RWPE1 (cell line): ENCODE measurements at regions not wholly inside any gene's neighbourhood (a gene's known extent, or its start where the extent isn't known, plus 50 kb on each side); places are given as distances from the start of the nearest gene placed in this dataset.

Experiments
- CTCF ChIA-PET: fragments of 350-600 bp; sonication (Branson Sonifier 250); formaldehyde crosslinking; extraction: SDS; loops from one replicate; lab custom pipeline; 2021; lab: Yijun Ruan, JAX
- POLR2A ChIA-PET: fragments of 400-600 bp; formaldehyde crosslinking; extraction: SDS; loops from one replicate; lab custom pipeline; 2020; ENCODE audit warnings: antibody characterized with exemption; ENCODE audit not compliant: low non-redundant PET; lab: Yijun Ruan, JAX
- DNase-seq: peaks from one replicate; pipeline ENCODE4 v3.0.0; 2012; ENCODE audit warnings: low spot score
- H3K27ac ChIP-seq: fragments of 450-650 bp; 2 replicates; pipeline ENCODE4 v1.5.1; 2017
- TF ChIP-seq, protein P1 (sequence below): fragments of 450-650 bp; conservative IDR thresholded peaks from 2 replicates; pipeline ENCODE4 v1.5.1; 2017; ENCODE audit warnings: low read depth, mild to moderate bottlenecking

DNA sequence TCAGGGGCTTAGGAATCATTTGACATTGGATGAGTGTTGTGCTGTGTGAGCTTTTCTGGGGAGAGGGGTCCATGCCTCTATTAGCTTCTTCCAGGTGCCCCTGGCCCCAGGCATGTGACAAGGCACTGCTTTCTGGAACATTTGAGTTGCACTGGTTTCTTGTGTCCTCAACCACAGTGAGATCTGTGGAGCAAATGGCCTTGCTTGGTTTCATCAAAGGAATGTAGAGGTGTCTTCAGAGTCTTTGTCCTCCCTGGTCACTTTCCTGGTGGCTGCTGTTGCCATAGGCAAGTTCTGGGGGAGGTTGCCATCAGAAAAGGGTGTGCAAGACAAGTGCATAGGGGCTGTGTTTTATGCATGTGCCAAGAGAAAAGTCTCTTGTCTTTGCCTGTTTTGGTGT is 157.5 kb downstream of the MACROH2A1 start:
- DNase-seq = no peak
- ChIA-PET POLR2A (no interaction called here), CTCF (interaction anchor here (0.6 kb wide), 1 partner anchor 283 kb away, joined by 3 read pairs; no protein-coding TSS in a partner anchor)
- TF ChIP-seq, protein P1, sequence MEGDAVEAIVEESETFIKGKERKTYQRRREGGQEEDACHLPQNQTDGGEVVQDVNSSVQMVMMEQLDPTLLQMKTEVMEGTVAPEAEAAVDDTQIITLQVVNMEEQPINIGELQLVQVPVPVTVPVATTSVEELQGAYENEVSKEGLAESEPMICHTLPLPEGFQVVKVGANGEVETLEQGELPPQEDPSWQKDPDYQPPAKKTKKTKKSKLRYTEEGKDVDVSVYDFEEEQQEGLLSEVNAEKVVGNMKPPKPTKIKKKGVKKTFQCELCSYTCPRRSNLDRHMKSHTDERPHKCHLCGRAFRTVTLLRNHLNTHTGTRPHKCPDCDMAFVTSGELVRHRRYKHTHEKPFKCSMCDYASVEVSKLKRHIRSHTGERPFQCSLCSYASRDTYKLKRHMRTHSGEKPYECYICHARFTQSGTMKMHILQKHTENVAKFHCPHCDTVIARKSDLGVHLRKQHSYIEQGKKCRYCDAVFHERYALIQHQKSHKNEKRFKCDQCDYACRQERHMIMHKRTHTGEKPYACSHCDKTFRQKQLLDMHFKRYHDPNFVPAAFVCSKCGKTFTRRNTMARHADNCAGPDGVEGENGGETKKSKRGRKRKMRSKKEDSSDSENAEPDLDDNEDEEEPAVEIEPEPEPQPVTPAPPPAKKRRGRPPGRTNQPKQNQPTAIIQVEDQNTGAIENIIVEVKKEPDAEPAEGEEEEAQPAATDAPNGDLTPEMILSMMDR = no peak
- peak overlapping the region; percentile 68 for H3K27ac ChIP-seq

DNA sequence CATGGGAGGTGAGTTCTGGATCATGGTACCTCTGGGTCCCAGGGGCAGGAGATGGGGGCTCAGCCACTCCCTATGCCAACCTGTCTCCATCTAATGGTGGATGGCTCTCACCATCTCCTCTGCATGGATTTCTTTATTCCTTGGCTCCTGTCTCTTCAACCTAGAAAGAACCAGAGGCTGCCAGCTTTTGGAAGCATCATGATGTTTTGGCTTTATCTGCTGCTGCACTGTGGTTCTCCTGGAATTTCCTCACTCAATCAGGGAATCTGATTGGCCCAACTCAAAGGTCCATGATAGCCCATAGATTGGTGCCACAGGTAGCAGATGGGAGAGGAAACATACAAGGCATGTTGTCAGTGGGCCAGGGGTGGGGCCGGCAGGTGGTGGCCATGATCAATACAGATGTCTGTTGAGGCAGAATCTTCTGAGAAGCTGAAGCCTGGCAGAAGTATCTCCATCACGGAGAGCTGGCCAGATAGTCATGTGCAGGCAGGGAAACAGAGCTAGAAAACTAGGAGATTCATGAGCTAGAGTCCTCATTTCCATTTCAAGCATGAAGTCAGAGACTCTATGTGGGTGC is 158.2 kb downstream of the MACROH2A1 start:
- no peak overlapping the region for H3K27ac ChIP-seq
- TF ChIP-seq, protein P1 = no peak
- CTCF ChIA-PET = interaction anchor here (0.6 kb wide), 1 partner anchor 49 kb away, joined by 3 read pairs; no protein-coding TSS in a partner anchor
- DNase-seq = no peak
- POLR2A ChIA-PET = no interaction called here

DNA sequence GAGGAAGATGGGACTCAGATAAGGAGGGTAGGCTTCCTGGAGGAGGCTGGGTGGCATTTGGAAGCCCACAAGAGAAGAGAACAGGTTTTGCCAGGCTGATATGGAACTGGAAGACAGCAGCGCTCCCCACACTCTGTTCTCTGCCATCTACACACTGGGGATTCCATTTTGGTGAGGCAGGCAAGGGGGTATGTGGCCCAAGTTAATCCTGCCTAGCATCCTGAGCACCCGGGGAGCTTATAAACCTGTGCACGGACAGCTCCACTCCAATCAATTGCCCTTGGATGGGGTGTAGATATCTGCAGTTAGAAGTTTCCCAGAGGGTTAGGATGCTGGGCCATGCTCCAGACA is 158.8 kb downstream of the MACROH2A1 start:
- ChIA-PET POLR2A (no interaction called here), CTCF (interaction anchor here (0.6 to 0.7 kb wide), 2 partner anchors 48 to 335 kb away, joined by 3 read pairs; partner anchors contain the start of gene PCBD2)
- TF ChIP-seq, protein P1 = no peak
- no peak overlapping the region for H3K27ac ChIP-seq
- no peak for DNase-seq

DNA sequence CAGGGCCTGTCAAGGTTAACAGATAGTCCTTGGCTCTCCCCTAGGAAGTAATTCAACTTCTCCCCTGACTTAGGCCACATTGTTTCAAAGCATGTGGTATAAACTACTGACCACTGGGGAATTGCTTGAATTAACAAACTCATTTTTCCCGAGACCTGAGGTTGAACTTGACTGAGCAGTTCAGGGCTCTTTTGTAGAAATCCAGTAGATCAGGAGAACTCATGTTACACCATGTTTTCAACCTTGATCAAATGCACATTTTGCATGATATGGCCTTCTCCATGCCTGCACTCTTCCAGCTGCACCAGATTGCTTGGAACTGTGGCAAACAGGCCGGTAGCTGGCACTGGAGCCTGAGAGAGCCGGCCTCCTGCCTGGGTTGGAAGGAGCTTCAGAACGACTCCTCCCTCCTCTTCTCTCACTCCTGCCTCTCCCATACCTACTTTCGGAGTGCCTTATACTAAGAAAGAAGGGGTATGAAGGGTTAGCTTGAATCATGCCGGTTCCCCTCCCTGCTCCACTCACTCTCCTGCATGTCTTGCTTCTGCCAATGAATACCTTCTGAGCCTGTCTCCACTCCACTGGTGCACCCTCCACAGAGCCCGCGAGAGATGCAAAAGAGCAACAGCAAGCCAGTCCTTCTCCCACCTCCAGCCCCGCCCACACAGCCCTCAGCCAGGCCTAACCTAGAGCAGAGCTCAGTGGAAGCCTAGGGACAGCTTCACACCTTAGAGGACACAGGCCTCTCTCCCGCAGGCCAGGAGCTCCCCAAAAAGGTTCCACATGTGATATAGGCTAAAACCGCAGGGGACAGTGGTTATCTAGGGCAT is 159.4 kb downstream of the MACROH2A1 start:
- POLR2A ChIA-PET = no interaction called here
- CTCF ChIA-PET = interaction anchor here (0.7 kb wide), 1 partner anchor 335 kb away, joined by 3 read pairs; the partner anchor contains the start of gene PCBD2

DNA sequence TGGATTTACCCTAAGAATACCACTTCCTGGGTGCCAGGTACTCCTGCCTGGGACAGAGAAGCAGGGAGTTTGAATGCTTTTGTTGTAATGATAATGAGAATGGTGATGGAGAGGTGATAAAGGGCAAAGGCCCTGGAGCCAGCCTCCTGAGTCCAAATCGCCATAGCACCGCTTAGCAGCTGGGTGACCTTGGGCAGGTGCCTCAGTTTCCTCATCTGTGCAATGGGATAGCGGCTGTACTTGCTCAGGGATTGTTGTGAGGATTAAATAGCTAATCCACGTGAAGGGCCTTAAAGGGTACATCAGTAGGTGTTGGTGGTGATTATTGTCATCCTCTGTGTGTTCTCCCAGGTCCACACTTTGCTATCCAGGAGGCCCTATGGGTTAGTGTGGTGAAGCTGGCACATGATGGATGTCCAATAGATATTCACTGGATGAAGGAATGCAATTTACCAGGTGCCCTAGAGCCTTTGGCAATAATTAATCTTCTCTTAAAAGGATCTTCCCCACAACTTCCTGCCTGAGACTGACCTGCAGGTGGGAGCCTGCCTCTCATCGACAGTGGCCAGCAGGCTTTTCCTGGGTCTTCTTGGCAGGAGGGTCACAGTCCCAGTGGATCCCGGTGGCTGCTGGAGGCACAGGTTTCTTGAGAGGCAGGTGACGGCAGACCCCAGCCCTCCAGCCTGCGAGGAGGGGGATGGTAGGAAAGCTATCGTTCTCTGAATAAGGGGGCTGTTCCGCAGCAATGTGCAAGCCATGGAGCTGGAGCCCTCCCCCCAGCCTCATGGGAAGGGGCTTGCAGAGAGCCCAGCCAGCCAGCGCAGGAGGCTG is 160.2 kb downstream of the MACROH2A1 start:
- TF ChIP-seq, protein P1 = no peak
- H3K27ac ChIP-seq = no peak overlapping the region
- CTCF ChIA-PET = interaction anchor here (0.6 kb wide), 1 partner anchor 83 kb away, joined by 4 read pairs; no protein-coding TSS in a partner anchor
- POLR2A ChIA-PET = no interaction called here
- DNase-seq = no peak

More for the DNA sequence above, 159.4 kb downstream of the MACROH2A1 start:
- H3K27ac ChIP-seq = no peak overlapping the region
- DNase-seq = no peak
- TF ChIP-seq, protein P1 = no peak

DNA sequence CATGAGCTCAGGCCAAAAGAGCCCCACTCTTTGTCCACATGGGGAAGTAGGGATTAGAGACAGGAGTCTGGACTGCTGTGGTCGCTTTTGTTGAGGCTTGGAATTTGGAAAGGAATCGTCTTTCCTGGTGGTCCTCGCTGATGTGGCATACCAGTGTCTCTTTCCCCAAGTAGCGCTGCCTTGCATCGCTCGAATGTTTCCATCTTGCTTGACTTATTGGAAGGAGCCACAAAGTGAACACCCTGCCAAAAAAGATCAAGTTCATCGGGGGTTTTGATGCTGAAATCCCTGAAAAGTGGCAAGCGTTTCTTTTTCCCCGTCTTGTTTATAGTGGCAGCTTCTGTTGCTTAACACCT is 161.3 kb downstream of the MACROH2A1 start:
- H3K27ac ChIP-seq = peak overlapping the region; percentile 71
- POLR2A ChIA-PET = interaction anchor here (0.5 to 0.7 kb wide), 2 partner anchors 19 to 191 kb away, joined by 3 to 4 read pairs; no protein-coding TSS in a partner anchor
- TF ChIP-seq, protein P1 = no peak
- CTCF ChIA-PET = no interaction called here
- no peak for DNase-seq
